ENCODE measurements at regions not wholly inside any gene's neighbourhood (a gene's known extent, or its start where the extent isn't known, plus 50 kb on each side); places are given as distances from the start of the nearest gene placed in this dataset.

GRCh38 chr2:43030551-43031307, 195.7 kb downstream of the ZFP36L2 start:
- H3K9ac ChIP-seq (replicated peaks; ENCODE audit: extremely low read depth, insufficient read depth, low read length): no peak overlapping the region
- H3K36me3 ChIP-seq (ENCODE audit: control insufficient read depth in 2 of 2, extremely low read depth in 1 of 2, insufficient read depth in 2 of 2, low read length in 2 of 2): no peaks in the 10 kb centered on the region
- no TSS peak for BruUV-seq (replicated peaks)
- H3K79me2 ChIP-seq (ENCODE audit: control insufficient read depth, insufficient read depth, low read length): no peaks in the 10 kb centered on the region
- H3K27me3 ChIP-seq (ENCODE audit: control insufficient read depth in 2 of 2, insufficient read depth in 2 of 2, low read length in 2 of 2): no peaks in the 10 kb centered on the region
- no peak overlapping the region for H3K4me3 ChIP-seq (replicated peaks in 1 of 3; ENCODE audit: insufficient read depth in 1 of 3, low read depth in 1 of 3, low read length in 3 of 3)
- intact Hi-C loops (cut with micrococcal nuclease): no loop called here
- CTCF ChIA-PET: interaction anchor here (0.6 to 1.2 kb wide), 2 partner anchors 10 to 206 kb away, joined by 3 to 4 read pairs; no protein-coding TSS in a partner anchor
- DNase-seq (ENCODE audit: low read depth, low spot score) (no peak), FAIRE-seq (no peak)
- no peak overlapping the region for H3K27ac ChIP-seq (ENCODE audit: insufficient read depth, low read depth, low read length)
- H4K20me1 ChIP-seq (replicated peaks; ENCODE audit: control insufficient read depth, extremely low read depth, insufficient read depth, low read length): no peaks in the 10 kb centered on the region
- POLR2A ChIA-PET: no interaction called here
- H3K9me3 ChIP-seq (replicated peaks; ENCODE audit: control insufficient read depth, insufficient read depth, low read length): no peaks in the 10 kb centered on the region
- no peak overlapping the region for H3K4me2 ChIP-seq (ENCODE audit: insufficient read depth, low read length)
- dilution Hi-C loops (cut with MboI; ENCODE audit: extremely low pct_ligation_motif_present, low sequenced_read_pairs): no loop called here
- TF ChIP-seq JUN (IDR thresholded peaks at IDR 0.05; ENCODE audit: borderline replicate concordance, insufficient read depth, insufficient read length, low read depth) (no peak), MYC (IDR thresholded peaks at IDR 0.05; ENCODE audit: low read depth, low read length) (no peak), POLR2AphosphoS5 (IDR thresholded peaks at IDR 0.05; ENCODE audit: insufficient read depth, low read depth, low read length) (no peak)
- H3K4me1 ChIP-seq (ENCODE audit: control insufficient read depth, extremely low read depth, insufficient read depth, low read length): no peaks in the 10 kb centered on the region
- no peaks in the 10 kb centered on the region for H3K9me1 ChIP-seq (replicated peaks; ENCODE audit: control insufficient read depth, extremely low read depth, insufficient read depth, low read length)
- H2AFZ ChIP-seq (ENCODE audit: low read depth, low read length): no peak overlapping the region

- DNase-seq (ENCODE audit: low read depth, low spot score) (no peak), FAIRE-seq (no peak)
- Histone ChIP-seq H3K4me3 (replicated peaks in 1 of 3; ENCODE audit: insufficient read depth in 1 of 3, low read depth in 1 of 3, low read length in 3 of 3) (no peak overlapping the region), H4K20me1 (replicated peaks; ENCODE audit: control insufficient read depth, extremely low read depth, insufficient read depth, low read length) (no peaks in the 10 kb centered on the region), H3K79me2 (ENCODE audit: control insufficient read depth, insufficient read depth, low read length) (no peaks in the 10 kb centered on the region), H3K4me1 (ENCODE audit: control insufficient read depth, extremely low read depth, insufficient read depth, low read length) (no peaks in the 10 kb centered on the region), H3K9me1 (replicated peaks; ENCODE audit: control insufficient read depth, extremely low read depth, insufficient read depth, low read length) (no peaks in the 10 kb centered on the region), H3K27ac (ENCODE audit: insufficient read depth, low read depth, low read length) (no peak overlapping the region), H3K36me3 (ENCODE audit: control insufficient read depth in 2 of 2, extremely low read depth in 1 of 2, insufficient read depth in 2 of 2, low read length in 2 of 2) (no peaks in the 10 kb centered on the region), H3K27me3 (ENCODE audit: control insufficient read depth in 2 of 2, insufficient read depth in 2 of 2, low read length in 2 of 2) (no peaks in the 10 kb centered on the region), H3K4me2 (ENCODE audit: insufficient read depth, low read length) (no peak overlapping the region), H3K9me3 (replicated peaks; ENCODE audit: control insufficient read depth, insufficient read depth, low read length) (no peaks in the 10 kb centered on the region), H2AFZ (ENCODE audit: low read depth, low read length) (no peak overlapping the region), H3K9ac (replicated peaks; ENCODE audit: extremely low read depth, insufficient read depth, low read length) (no peak overlapping the region)
- ChIA-PET POLR2A (no interaction called here), CTCF (interaction anchor here (0.6 to 1.0 kb wide), 3 partner anchors 19 to 455 kb away, joined by 3 to 4 read pairs (median 3); no protein-coding TSS in a partner anchor)
- BruUV-seq (replicated peaks): no TSS peak
- no peak for TF ChIP-seq EZH2 (IDR thresholded peaks at IDR 0.05; ENCODE audit: borderline replicate concordance, low read depth, low read length, severe bottlenecking)
- TF ChIP-seq MAX (IDR thresholded peaks at IDR 0.05; ENCODE audit: insufficient read depth, insufficient read length): no peak
- TF ChIP-seq MYC (IDR thresholded peaks at IDR 0.05; ENCODE audit: low read depth, low read length): no peak
- no peak for TF ChIP-seq POLR2A (IDR thresholded peaks at IDR 0.05; ENCODE audit: low read depth, low read length)
- TF ChIP-seq CTCF (IDR thresholded peaks at IDR 0.05; ENCODE audit: extremely low read depth in 1 of 2, insufficient read depth in 1 of 2, low read depth in 1 of 2, low read length in 2 of 2): no peak
- TF ChIP-seq GATA2 (IDR thresholded peaks at IDR 0.05; ENCODE audit: insufficient read depth, insufficient read length, low read depth, low read length): no peak
- no peak for TF ChIP-seq POLR2AphosphoS5 (IDR thresholded peaks at IDR 0.05; ENCODE audit: insufficient read depth, low read depth, low read length)
- TF ChIP-seq JUN (IDR thresholded peaks at IDR 0.05; ENCODE audit: borderline replicate concordance, insufficient read depth, insufficient read length, low read depth): no peak
- dilution Hi-C loops (cut with MboI; ENCODE audit: extremely low pct_ligation_motif_present, low sequenced_read_pairs) (no loop called here), intact Hi-C loops (cut with micrococcal nuclease) (no loop called here)
These were observed 197.2 kb downstream of the ZFP36L2 start for GRCh38 chr2:43029186-43029585.

All from endothelial cell of umbilical vein (primary cell).